Astrocyte of the spinal cord (primary cell): ENCODE measurements at regions not wholly inside any gene's neighbourhood (a gene's known extent, or its start where the extent isn't known, plus 50 kb on each side); places are given as distances from the start of the nearest gene placed in this dataset.

Source experiments
- DNase-seq: peaks from one replicate; pipeline ENCODE4 v3.0.0; 2011; ENCODE audit warnings: low read depth, low spot score
- H3K4me3 ChIP-seq: 2 replicates; pipeline ENCODE4 v1.5.1; 2011; ENCODE audit warnings: low read depth, mild to moderate bottlenecking, low read length, moderate library complexity
- CTCF ChIP-seq: IDR thresholded peaks from 2 replicates; pipeline ENCODE4 v1.5.1; 2012; ENCODE audit warnings: low read depth, mild to moderate bottlenecking, low read length, inconsistent platforms
- in situ Hi-C: cut with HindIII; loops from 2 replicates; pipeline ENCODE4 v1.10.0; 2017; ENCODE audit warnings: low sequenced_read_pairs

DNA sequence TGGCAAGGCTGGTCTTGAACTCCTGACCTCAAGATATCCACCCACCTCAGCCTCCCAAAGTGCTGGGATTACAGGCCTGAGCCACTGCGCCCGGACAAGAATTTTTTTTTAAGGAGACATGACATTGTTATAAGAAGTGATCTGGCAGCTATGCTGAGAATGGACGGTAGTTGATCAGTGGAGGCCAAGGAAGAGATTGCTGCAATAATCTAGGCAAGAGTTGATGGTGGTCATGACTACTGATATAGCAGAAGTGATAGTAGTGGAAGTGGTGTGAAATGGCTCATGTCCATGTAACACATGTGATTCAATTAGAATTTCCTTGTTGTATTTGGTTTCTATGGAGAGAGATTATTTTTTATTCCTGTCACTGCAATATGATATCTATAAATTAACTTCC, 125.3 kb upstream of the CCN2 start:
- H3K4me3 ChIP-seq: no peak overlapping the region
- in situ Hi-C loops: no loop called here
- TF ChIP-seq CTCF: no peak
- no peak for DNase-seq

GRCh38 chr6:132072831-132073230, 121.7 kb upstream of the CCN2 start:
- TF ChIP-seq CTCF: no peak
- DNase-seq: no peak
- in situ Hi-C loops: no loop called here
- no peak overlapping the region for H3K4me3 ChIP-seq

DNA sequence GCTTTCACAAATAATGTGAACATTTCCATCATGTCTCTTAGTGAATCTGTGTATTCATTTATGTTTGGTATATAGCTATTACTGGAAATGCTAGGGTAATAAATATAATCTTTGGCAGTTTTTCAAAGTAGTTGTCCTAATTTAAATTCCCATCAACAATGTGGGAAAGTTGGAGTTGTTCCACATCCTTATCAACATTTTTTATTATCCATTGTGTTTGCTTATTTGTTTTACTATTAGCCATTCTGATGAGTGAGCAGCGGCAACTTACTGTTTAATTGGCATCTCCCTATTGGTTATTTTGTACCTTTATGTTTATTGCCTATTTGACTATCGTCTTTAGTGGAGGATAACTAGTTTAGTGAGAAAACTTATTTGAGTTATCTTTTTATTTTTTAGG, 121.1 kb upstream of the CCN2 start:
- DNase-seq: no peak
- no peak for TF ChIP-seq CTCF
- H3K4me3 ChIP-seq: no peak overlapping the region
- in situ Hi-C loops: no loop called here

GRCh38 chr6:132070356-132070755, 119.2 kb upstream of the CCN2 start:
- no peak for DNase-seq
- no peak for TF ChIP-seq CTCF
- in situ Hi-C loops: no loop called here
- H3K4me3 ChIP-seq: no peak overlapping the region

- in situ Hi-C loops: no loop called here
- DNase-seq: no peak
- no peak for TF ChIP-seq CTCF
- no peak overlapping the region for H3K4me3 ChIP-seq
Measured at GRCh38 chr6:132068766-132069165, 117.6 kb upstream of the CCN2 start.

DNA sequence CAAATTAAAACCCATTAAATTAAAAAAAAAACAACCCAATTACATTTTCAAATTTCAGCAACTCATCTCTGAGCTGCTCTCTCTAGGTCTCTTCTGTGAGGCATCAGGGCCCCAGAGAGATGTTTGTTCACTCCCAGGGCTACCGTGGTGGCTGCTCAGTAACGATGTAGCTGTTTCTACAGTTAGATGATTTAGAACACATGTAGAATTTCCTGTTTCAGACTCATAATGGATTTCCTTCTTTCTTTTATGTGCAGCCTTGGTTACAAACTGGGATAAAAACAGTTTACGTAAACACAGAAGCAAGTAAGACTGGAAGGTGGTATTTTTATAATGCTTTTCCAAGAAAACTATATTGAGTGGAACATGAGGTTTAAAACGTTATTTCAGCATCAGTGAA, 116.1 kb upstream of the CCN2 start:
- DNase-seq: peak; percentile 54
- no peak for TF ChIP-seq CTCF
- no peak overlapping the region for H3K4me3 ChIP-seq
- in situ Hi-C loops: no loop called here

DNA sequence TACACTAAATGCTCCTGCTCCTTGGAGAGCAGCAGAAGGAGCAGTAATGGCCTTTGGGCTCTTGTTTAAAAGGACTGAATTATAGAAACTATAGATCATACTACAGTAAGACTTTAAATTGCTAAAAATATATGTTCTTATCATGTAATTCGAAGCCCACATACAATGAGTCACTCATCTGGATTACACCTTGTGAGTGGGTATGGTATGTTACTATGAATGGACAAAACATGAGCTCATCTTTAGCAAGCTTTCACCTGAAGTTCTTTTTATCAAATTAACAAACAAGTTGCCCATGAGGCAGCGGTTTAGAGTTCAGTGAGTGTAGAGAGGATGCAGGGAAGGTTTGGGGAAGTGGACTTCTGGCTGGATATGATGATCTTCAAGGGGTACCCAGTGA, 114.4 kb upstream of the CCN2 start:
- no peak for DNase-seq
- in situ Hi-C loops: no loop called here
- TF ChIP-seq CTCF: no peak
- H3K4me3 ChIP-seq: no peak overlapping the region
